SH-SY5Y (cell line): ENCODE measurements at regions not wholly inside any gene's neighbourhood (a gene's known extent, or its start where the extent isn't known, plus 50 kb on each side); places are given as distances from the start of the nearest gene placed in this dataset.

Experiments
- GATA2 ChIP-seq: IDR thresholded peaks from 2 replicates; pipeline ENCODE4 v1.6.1; 2011; ENCODE audit warnings: mild to moderate bottlenecking, low read depth, low read length
- GATA3 ChIP-seq: IDR thresholded peaks from 2 replicates; pipeline ENCODE4 v1.6.1; 2011; ENCODE audit warnings: low read depth, mild to moderate bottlenecking, low read length, moderate library complexity

GRCh38 chr3:73820431-73820830 is 195.7 kb upstream of the PDZRN3 start:
- no peak for TF ChIP-seq GATA2
- no peak for TF ChIP-seq GATA3
